ENCODE measurements at regions not wholly inside any gene's neighbourhood (a gene's known extent, or its start where the extent isn't known, plus 50 kb on each side); places are given as distances from the start of the nearest gene placed in this dataset.
"Not testable (repeated sequence)": the region's sequence is repeated elsewhere in the genome, so short reads cannot be mapped to it uniquely, and the experiment has no call there.

- ATAC-seq = no peak
- DNase-seq = no peak
Observed at GRCh38 chr12:61043838-61044237, 1216.4 kb upstream of the USP15 start.

- ATAC-seq (no peak), DNase-seq (no peak)
Observed at GRCh38 chr12:61044766-61045165, 1215.4 kb upstream of the USP15 start.

- DNase-seq (no peak), ATAC-seq (no peak)
Observed at GRCh38 chr12:61070640-61071414, 1189.4 kb upstream of the USP15 start.

GRCh38 chr12:61072717-61073116, 1187.5 kb upstream of the USP15 start:
- DNase-seq (no peak), ATAC-seq (no peak)

- ATAC-seq = no peak
Observed at GRCh38 chr12:61095111-61095510, 1165.1 kb upstream of the USP15 start.

GRCh38 chr12:61098031-61098580, 1162.1 kb upstream of the USP15 start:
- no peak for DNase-seq
- ATAC-seq = no peak

More at GRCh38 chr12:61095111-61095510, 1165.1 kb upstream of the USP15 start:
- no peak for DNase-seq

- ATAC-seq (no peak), DNase-seq (no peak)
Observed at GRCh38 chr12:61107118-61107517, 1153.1 kb upstream of the USP15 start.

GRCh38 chr12:61111218-61111617, 1149.0 kb upstream of the USP15 start:
- DNase-seq (no peak), ATAC-seq (no peak)

- ATAC-seq = no peak
- DNase-seq = no peak
Observed at GRCh38 chr12:61137677-61138414, 1122.4 kb upstream of the USP15 start.

- DNase-seq (no peak), ATAC-seq (no peak)
Observed at GRCh38 chr12:61138415-61138759, 1121.8 kb upstream of the USP15 start.

GRCh38 chr12:61161961-61162360, 1098.2 kb upstream of the USP15 start:
- ATAC-seq (no peak), DNase-seq (no peak)

- DNase-seq = no peak
- ATAC-seq = no peak
Observed at GRCh38 chr12:61188801-61189595, 1071.2 kb upstream of the USP15 start.

- DNase-seq (no peak), ATAC-seq (no peak)
Observed at GRCh38 chr12:61213646-61214045, 1046.6 kb upstream of the USP15 start.

- no peak for DNase-seq
- ATAC-seq = no peak
Observed at GRCh38 chr12:61220337-61220736, 1039.9 kb upstream of the USP15 start.

- DNase-seq (no peak), ATAC-seq (no peak)
Observed at GRCh38 chr12:61232040-61232439, 1028.2 kb upstream of the USP15 start.

GRCh38 chr12:61250303-61250702, 1009.9 kb upstream of the USP15 start:
- DNase-seq = no peak

GRCh38 chr12:61251076-61251475, 1009.1 kb upstream of the USP15 start:
- no peak for DNase-seq
- no peak for ATAC-seq

More at GRCh38 chr12:61250303-61250702, 1009.9 kb upstream of the USP15 start:
- ATAC-seq = no peak

GRCh38 chr12:61254225-61254624, 1006.0 kb upstream of the USP15 start:
- ATAC-seq = no peak
- DNase-seq = no peak

GRCh38 chr12:61264294-61264693, 995.9 kb upstream of the USP15 start:
- DNase-seq, ATAC-seq: not testable (repeated sequence)

- DNase-seq = no peak
- ATAC-seq = no peak
Observed at GRCh38 chr12:61267474-61267873, 992.7 kb upstream of the USP15 start.

- ATAC-seq = no peak
- no peak for DNase-seq
Observed at GRCh38 chr12:61272441-61272840, 987.8 kb upstream of the USP15 start.

GRCh38 chr12:61282790-61283575, 977.2 kb upstream of the USP15 start:
- DNase-seq = no peak
- ATAC-seq = no peak

Measured in stimulated activated naive CD8-positive, alpha-beta T cell treated with anti-CD3 and anti-CD28 coated beads, Interleukin-15, Interleukin-2, amounts not matched to agents 100 U/mL and 50 U/mL, for 24 hours (primary cell).